Heart right ventricle (tissue), 16 donors: ENCODE measurements at regions not wholly inside any gene's neighbourhood (a gene's known extent, or its start where the extent isn't known, plus 50 kb on each side); places are given as distances from the start of the nearest gene placed in this dataset.
"Not testable (repeated sequence)": the region's sequence is repeated elsewhere in the genome, so short reads cannot be mapped to it uniquely, and the experiment has no call there.

Experiments
- ATAC-seq, 8 donors: fragments of 200-7000 bp; cut with Tn5 transposase; one replicate each; pipeline ENCODE4 v1.9.1; 2020; ENCODE audit warnings: mild to moderate bottlenecking in 8 of 8, moderate library complexity in 8 of 8, moderate number of reproducible peaks in 1 of 8
- DNase-seq, 2 donors: peaks; one replicate each; pipeline ENCODE4 v3.0.0-alpha.2; 2020
- H3K27ac ChIP-seq, 10 donors: fragments of 200-600 bp; sonication (generic) in 2 of 10; one replicate each; pipeline versions ENCODE4 v1.5.0 to v1.8.0; 2020 to 2022; ENCODE audit warnings: mild to moderate bottlenecking in 3 of 10
- H3K27me3 ChIP-seq, 7 donors: fragments of 200-600 bp; one replicate each; pipeline ENCODE4 v1.8.0; 2021 to 2022; ENCODE audit warnings: mild to moderate bottlenecking in 2 of 7
- H3K36me3 ChIP-seq, 9 donors: fragments of 200-600 bp; sonication (generic) in 1 of 9; one replicate each; pipeline versions ENCODE4 v1.5.0 to v1.8.0; 2020 to 2022; ENCODE audit warnings: mild to moderate bottlenecking in 2 of 9
- H3K4me1 ChIP-seq, 9 donors: fragments of 200-600 bp; sonication (generic) in 1 of 9; one replicate each; pipeline versions ENCODE4 v1.5.0 to v1.8.0; 2020 to 2022; ENCODE audit warnings: mild to moderate bottlenecking in 4 of 9
- H3K4me3 ChIP-seq, 10 donors: fragments of 200-600 bp; sonication (generic) in 2 of 10; one replicate each; pipeline versions ENCODE4 v1.5.0 to v1.8.0; 2020 to 2022; ENCODE audit warnings: mild to moderate bottlenecking in 7 of 10, moderate library complexity in 2 of 10
- H3K9me3 ChIP-seq, 11 donors: fragments of 200-600 bp in 10 of 11; sonication (generic) in 2 of 11; one replicate each; pipeline versions ENCODE4 v1.5.0 to v1.8.0; 2013 to 2022; ENCODE audit warnings: mild to moderate bottlenecking in 2 of 11, control low read depth in 1 of 11, moderate library complexity in 1 of 11
- CTCF ChIP-seq, 9 donors: fragments of 200-600 bp; sonication (generic) in 2 of 9; IDR thresholded peaks; one replicate each; pipeline versions ENCODE4 v1.5.0 to v1.8.0; 2021 to 2022; ENCODE audit warnings: antibody characterized with exemption in 9 of 9, mild to moderate bottlenecking in 5 of 9, moderate library complexity in 1 of 9
- WGBS, 2 donors: extraction: QIAGEN DNeasy Blood & Tissue Kit; methylation state at CpG; one replicate each; pipeline ENCODE4 v1.1.7; 2013; ENCODE audit warnings: inconsistent platforms in 1 of 2; 5-methylcytosine and 5-hydroxymethylcytosine counted together
- intact Hi-C, 10 donors: fragments of 100-400 bp; cut with DNase I; formaldehyde crosslinking; loops; one replicate each; pipeline versions ENCODE4 v1.11.1 to v1.14.2; 2022
- donor health status: Arrhythmogenic right ventricular cardiomyopathy.
- donor health status: ischemic (EF 13 %, LVEDD 7.1; RV severe dilation, severe dysfunction).
- donor health status: healthy with polysubstance abuse.
- donor health status: DM: no; HTN: yes; CAD: no.
- donor health status: DM: no; HTN: no; CAD: no.
- donor health status: ischemic (EF 25% LVEDD 6.9; RV normal size, moderate dysfunction).
- donor health status: ischemic (EF 25% LVEDD 5.7; RV mildly dilated, moderate dysfunction).
- donor health status: healthy.
- donor health status: DM: yes; HTN: yes; CAD: no.
- donor health status: Ischemic cardiomyopathy.
- donor health status: ischemic (EF 35%, LVEDD 5.7; RV mildly dilated, moderate dysfunction).
- donor health status: nonischemic (EF 11% LVEDD 7.7; RV severe dilation, severe dysfunction).
- donor health status: DM: yes; HTN: yes; CAD: no.
- donor health status: PGD.
- donor health status: ischemic (EF 29% LVEDD 5.4; RV normal size, mild dysfunction).
- donor health status: nonischemic (EF 23%, LVEDD 6.1; RV moderate dilation, normal function).

GRCh38 chr12:60209933-60210332 is 614.1 kb downstream of the SLC16A7 start:
- Histone ChIP-seq H3K9me3 (peaks cover 0 to 12% (median 0%) of the 10 kb centered on the region in 11 donors), H3K27ac (no peak overlapping the region), H3K4me3 (no peak overlapping the region), H3K36me3 (no peaks in the 10 kb centered on the region), H3K27me3 (no peaks in the 10 kb centered on the region), H3K4me1 (no peaks in the 10 kb centered on the region)
- no peak for ATAC-seq
- WGBS, 2 donors: 81 to 83% methylated on average over 4 of the region's 4 CpGs
- intact Hi-C loops: no loop called here
- TF ChIP-seq CTCF (IDR thresholded peaks at IDR 0.05): no peak
- DNase-seq: no peak

- no peaks in the 10 kb centered on the region for H3K4me1 ChIP-seq
- H3K9me3 ChIP-seq: peaks cover 0 to 12% (median 0%) of the 10 kb centered on the region in 11 donors
- WGBS, 2 donors: 73 to 78% methylated on average over 5 of the region's 5 CpGs
- TF ChIP-seq CTCF (IDR thresholded peaks at IDR 0.05): no peak
- H3K4me3 ChIP-seq: no peak overlapping the region
- DNase-seq: no peak
- intact Hi-C loops: no loop called here
- no peaks in the 10 kb centered on the region for H3K27me3 ChIP-seq
- no peaks in the 10 kb centered on the region for H3K36me3 ChIP-seq
- ATAC-seq: no peak
- H3K27ac ChIP-seq: no peak overlapping the region
Observed at GRCh38 chr12:60210756-60211155, 614.9 kb downstream of the SLC16A7 start.

- intact Hi-C loops: no loop called here
- H3K27me3 ChIP-seq: no peaks in the 10 kb centered on the region
- TF ChIP-seq CTCF (IDR thresholded peaks at IDR 0.05): no peak
Observed at GRCh38 chr12:60211244-60211643, 615.4 kb downstream of the SLC16A7 start.

GRCh38 chr12:60212159-60213000 is 616.6 kb downstream of the SLC16A7 start:
- Histone ChIP-seq H3K4me3 (no peak overlapping the region), H3K4me1 (no peaks in the 10 kb centered on the region), H3K9me3 (peaks cover 0 to 12% (median 0%) of the 10 kb centered on the region in 11 donors), H3K36me3 (no peaks in the 10 kb centered on the region), H3K27ac (no peak overlapping the region), H3K27me3 (no peaks in the 10 kb centered on the region)
- ATAC-seq (no peak), DNase-seq (no peak)
- 78 to 85% methylated on average over 3 of the region's 3 CpGs for WGBS, 2 donors
- intact Hi-C loops: no loop called here
- no peak for TF ChIP-seq CTCF (IDR thresholded peaks at IDR 0.05)

More at GRCh38 chr12:60211244-60211643, 615.4 kb downstream of the SLC16A7 start:
- Histone ChIP-seq H3K4me1 (no peaks in the 10 kb centered on the region), H3K27ac (no peak overlapping the region), H3K36me3 (no peaks in the 10 kb centered on the region), H3K9me3 (peaks cover 0 to 12% (median 0%) of the 10 kb centered on the region in 11 donors), H3K4me3 (no peak overlapping the region)
- DNase-seq: no peak
- ATAC-seq: no peak
- WGBS, 2 donors: 76 to 85% methylated on average over 1 of the region's 1 CpG

GRCh38 chr12:60213272-60213671 is 617.4 kb downstream of the SLC16A7 start:
- H3K4me1 ChIP-seq: not testable (repeated sequence)

More at GRCh38 chr12:60213272-60213671, 617.4 kb downstream of the SLC16A7 start:
- 85 to 87% methylated on average over 3 of the region's 3 CpGs for WGBS, 2 donors
- intact Hi-C loops, DNase-seq, H3K27ac ChIP-seq, H3K4me3 ChIP-seq, ATAC-seq, H3K36me3 ChIP-seq, H3K27me3 ChIP-seq: not testable (repeated sequence)
- H3K9me3 ChIP-seq: peaks cover 0 to 12% (median 0%) of the 10 kb centered on the region in 11 donors
